Caki2 (cell line): ENCODE measurements at regions not wholly inside any gene's neighbourhood (a gene's known extent, or its start where the extent isn't known, plus 50 kb on each side); places are given as distances from the start of the nearest gene placed in this dataset.
"Not testable (repeated sequence)": the region's sequence is repeated elsewhere in the genome, so short reads cannot be mapped to it uniquely, and the experiment has no call there.

Experiments
- DNase-seq: peaks from one replicate; pipeline ENCODE4 v3.0.0-alpha.2; 2015; ENCODE audit warnings: low read depth
- in situ Hi-C: cut with HindIII; loops from 2 replicates; pipeline ENCODE4 v1.10.0; 2016; ENCODE audit warnings: low sequenced_read_pairs, low pct_unique_long_range_greater_than_20kb, mixed read lengths

DNA sequence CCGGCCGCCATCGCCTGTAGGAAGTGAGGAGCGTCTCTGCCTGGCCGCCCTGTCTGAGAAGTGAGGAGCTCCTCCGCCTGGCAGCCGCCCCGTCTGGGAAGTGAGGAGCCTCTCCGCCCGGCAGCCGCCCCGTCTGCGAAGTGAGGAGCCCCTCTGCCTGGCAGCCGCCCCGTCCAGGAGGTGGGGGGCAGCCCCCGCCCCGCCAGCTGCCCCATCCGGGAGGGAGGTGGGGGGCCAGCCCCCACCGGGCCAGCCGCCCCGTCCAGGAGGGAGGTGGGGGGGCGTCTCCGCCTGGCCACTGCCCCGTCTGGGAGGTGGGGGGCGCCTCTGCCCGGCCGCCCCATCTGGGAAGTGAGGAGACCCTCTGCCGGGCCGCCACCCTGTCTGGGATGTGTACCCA, 70.6 kb upstream of the HPF1 start:
- DNase-seq, in situ Hi-C loops: not testable (repeated sequence)

DNA sequence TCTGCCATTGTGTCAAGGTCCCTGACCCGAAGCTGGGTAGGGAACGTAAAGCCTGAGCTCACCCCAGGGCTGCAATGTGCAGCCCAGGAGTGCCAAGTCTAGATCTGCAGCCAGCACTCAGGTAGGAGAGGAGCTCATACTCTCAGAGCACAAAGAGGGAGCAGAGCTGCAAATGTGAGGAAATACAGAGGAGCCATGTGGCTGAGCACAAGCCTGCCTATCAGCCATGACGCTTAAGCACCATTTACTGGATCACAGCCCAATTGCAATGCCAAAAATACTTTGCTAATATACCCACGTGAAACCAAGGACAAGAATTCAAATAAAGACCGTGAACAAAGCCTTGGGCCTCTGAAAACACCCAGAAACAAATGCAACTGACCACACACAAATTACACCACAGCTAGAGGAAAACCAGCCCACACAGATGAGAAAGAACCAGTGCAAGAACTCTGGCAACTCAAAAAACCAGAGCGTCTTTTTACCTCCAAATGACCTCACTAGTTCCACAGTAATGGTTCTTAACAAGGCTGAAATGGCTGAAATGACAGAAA, 69.0 kb upstream of the HPF1 start:
- DNase-seq, result no peak
- in situ Hi-C loops, result no loop called here

DNA sequence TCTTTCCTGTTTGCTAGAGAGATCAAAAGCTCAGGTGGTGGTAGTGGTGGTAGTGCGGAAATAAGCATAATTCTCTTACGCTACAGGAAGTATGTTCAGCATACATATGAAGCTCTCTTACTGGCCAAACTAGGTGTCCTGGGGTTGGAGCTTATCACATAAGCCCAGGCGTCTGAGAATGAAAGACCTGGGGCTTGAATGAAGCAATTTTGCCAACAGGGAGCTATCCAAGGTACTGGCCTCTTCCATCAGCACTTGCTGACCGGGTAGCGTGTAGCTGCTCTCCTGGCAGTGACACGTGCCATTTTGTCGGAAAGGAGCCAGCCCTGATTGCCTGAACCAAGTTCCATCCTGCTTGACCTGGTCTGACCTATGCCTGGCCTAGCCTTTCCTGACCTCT, 65.9 kb upstream of the HPF1 start:
- peak; percentile 18 for DNase-seq
- in situ Hi-C loops, result loop anchor here (25.0 kb wide), 1 partner anchor 214 kb away; the partner anchor contains the start of gene MFAP3L

DNA sequence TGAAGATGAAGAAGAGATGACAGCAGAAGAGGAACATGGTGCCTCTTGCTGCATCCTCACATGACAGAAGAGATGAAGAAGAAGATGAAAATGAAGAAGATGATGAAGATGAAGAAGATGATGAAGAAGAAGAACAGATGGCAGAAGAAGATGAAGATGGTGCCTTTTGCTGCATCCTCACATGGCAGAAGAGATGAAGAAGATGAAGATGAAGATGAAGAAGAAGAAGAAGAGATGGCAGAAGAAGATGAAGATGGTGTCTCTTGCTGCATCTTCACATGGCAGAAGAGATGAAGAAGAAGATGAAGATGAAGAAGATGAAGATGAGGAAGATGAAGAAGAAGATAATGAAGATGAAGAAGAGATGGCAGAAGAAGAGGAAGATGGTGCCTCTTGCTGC, 63.7 kb upstream of the HPF1 start:
- in situ Hi-C loops, result loop anchor here (25.0 kb wide), 1 partner anchor 216 kb away; the partner anchor contains the start of gene MFAP3L
- DNase-seq, result no peak

DNA sequence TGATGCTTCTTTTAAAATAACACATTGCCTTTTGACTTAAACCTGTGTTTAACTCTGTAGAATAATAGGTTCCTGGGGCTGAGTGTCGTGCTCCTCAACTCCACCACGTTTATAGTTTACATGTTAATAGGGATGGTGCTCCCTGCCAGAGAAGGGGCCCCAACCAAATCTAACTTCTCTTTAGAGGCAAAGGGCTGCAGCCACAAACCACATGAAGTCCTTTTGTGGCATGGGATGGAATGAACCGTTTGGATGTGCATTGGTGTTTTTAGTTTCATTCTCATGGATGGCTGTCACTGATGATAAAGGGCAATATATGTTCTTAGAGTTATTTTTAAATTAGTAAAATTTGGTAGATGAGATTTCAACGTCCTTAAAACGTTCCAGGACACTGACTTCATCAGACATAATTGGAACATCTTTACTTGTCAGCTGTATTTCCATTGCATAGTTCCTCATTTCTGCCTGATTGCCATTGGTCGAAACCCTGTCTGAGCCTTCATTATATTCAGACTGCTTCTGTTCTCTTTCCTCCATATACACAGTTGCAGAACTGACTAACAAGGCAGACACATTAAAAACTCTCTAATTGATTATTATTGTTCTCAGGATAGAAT, 60.4 kb upstream of the HPF1 start:
- DNase-seq, result no peak
- in situ Hi-C loops, result loop anchor here (25.0 kb wide), 1 partner anchor 219 kb away; the partner anchor contains the start of gene MFAP3L

DNA sequence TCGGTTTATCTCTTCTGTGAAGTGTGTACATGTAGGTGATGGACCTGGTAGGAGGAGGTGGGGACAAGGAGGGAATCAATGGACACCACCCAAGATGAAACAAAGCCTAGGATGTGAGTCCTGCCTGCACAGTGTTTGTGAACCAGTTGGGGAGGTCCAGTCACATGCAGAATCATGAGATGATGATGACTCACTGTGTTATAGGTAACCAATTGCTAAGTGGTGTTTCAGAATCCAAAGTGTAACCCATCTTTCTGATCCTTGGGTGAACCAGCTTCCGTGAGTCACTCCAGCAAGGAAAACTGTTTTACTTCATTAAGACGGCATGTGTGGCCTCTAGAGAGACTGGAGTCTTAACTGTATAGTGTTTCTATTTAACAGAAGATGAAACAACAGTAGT, 57.9 kb upstream of the HPF1 start:
- DNase-seq, result peak; percentile 79

DNA sequence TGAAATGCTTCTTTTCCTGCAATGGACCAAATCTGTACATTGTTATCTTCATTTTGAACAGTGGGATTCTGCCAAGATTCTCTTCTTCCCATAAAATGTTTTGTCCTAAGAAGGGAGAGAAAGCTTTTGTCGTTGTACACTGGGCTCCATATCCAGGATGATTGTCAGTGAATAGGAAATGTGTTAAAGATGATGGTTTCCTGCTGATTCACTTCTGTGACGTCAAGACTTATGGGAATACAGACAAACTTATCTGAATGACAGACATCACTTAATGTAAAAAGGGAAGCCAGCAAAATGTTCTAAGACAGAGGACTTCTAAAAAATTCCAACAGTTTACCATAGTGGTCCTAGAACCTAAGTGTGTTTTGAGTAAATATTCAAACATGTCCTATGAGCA, 53.7 kb upstream of the HPF1 start:
- in situ Hi-C loops, result loop anchor here (25.0 kb wide), 1 partner anchor 226 kb away; the partner anchor contains the start of gene MFAP3L
- no peak for DNase-seq

More for the DNA sequence above, 57.9 kb upstream of the HPF1 start:
- in situ Hi-C loops, result loop anchor here (25.0 kb wide), 1 partner anchor 222 kb away; the partner anchor contains the start of gene MFAP3L

DNA sequence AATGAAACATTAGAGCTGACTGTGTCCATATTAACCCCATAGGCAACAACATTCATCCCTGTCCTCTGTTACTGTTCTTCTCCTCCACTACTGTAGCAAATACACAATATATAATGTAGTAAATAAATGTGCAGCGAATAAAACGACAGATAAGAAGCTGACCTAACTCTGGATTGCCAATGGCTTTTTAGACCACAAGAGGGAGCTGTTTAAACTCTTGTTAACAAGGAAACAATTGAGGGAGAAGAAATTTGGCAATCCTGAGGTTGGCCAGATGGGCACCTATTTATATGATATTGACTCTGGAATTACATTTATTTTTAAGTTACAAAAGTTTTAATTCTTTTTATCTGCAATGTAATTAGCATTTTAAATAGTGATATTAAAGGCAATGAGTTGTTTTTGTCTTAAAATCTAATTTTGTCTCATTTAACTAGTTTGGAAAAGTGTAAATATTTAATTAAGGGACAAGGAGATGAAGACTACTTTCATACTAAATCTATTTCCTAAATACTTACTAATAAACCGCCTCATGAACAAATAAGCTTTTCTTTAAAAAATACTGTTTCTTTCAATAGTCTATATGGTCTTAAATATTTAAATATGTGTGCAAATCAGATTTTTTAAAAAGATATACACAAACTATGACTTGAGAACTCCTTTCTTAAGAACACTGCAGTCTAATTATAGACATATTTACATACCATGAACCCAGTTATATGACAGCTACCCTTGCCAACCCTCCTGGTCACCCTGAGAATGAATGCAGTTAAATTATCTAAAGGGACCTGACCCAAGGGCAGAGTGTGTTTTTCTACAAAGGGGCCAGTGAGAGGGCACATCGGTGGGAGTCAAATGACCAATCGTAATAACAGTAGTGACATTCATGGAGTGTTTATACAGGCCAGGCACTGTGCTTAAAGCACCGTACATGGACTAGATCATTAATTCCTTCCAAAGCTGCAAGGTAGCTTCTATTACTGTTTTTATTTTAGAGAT, 52.9 kb upstream of the HPF1 start:
- in situ Hi-C loops, result loop anchor here (25.0 kb wide), 1 partner anchor 227 kb away; the partner anchor contains the start of gene MFAP3L
- peak; percentile 37 for DNase-seq

DNA sequence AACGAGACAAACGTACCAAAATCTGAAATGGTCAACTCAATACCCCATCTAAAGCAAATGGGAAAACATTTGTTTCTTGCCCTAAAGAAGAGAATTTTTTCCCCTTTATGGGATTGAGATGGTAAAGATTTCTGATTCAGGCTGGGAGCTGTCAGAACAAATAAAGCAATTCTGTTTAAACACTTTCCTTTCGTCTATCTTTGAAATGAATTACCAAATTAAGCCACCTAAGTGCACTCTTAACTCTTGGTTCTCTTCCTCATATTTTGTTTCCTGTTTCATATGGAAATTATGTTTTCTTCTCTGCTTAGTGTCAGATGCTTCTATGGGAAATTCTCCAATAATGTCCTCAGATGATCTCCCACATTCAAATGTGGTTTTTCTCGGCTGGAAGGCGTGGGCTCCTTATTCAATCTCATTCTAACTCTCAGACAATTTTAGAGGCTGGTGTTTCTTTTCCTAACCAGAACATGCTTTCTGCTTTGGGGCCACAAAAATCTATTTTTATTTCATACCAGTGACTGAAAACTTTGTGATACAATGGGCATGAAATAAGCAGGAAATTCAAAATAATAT, 50.3 kb upstream of the HPF1 start:
- DNase-seq, result no peak
- in situ Hi-C loops, result loop anchor here (25.0 kb wide), 1 partner anchor 229 kb away; the partner anchor contains the start of gene MFAP3L
